Ovary (tissue), 7 donors: ENCODE measurements at regions not wholly inside any gene's neighbourhood (a gene's known extent, or its start where the extent isn't known, plus 50 kb on each side); places are given as distances from the start of the nearest gene placed in this dataset.
"Not testable (repeated sequence)": the region's sequence is repeated elsewhere in the genome, so short reads cannot be mapped to it uniquely, and the experiment has no call there.

ENCODE experiments used
- DNase-seq, 5 donors: peaks; one replicate each; pipeline ENCODE4 v3.0.0-alpha.2; 2019 to 2020
- H3K27ac ChIP-seq, 2 donors: fragments of 200-600 bp; one replicate each; pipeline versions ENCODE4 v1.5.1 to v1.8.0; 2019 to 2022
- H3K27me3 ChIP-seq: fragments of 200-600 bp; one replicate; pipeline ENCODE4 v1.8.0; 2022
- H3K36me3 ChIP-seq: fragments of 200-600 bp; sonication (generic); one replicate; pipeline ENCODE4 v1.5.1; 2019
- H3K4me1 ChIP-seq: one replicate; pipeline ENCODE4 v1.8.1; 2013; ENCODE audit warnings: mild to moderate bottlenecking, moderate library complexity; ENCODE audit not compliant: insufficient read depth
- H3K4me3 ChIP-seq: fragments of 200-600 bp; sonication (generic); one replicate; pipeline ENCODE4 v1.5.1; 2017
- H3K9me3 ChIP-seq, 2 donors: fragments of 200-600 bp in 1 of 2; sonication (generic) in 1 of 2; one replicate each; pipeline versions ENCODE4 v1.5.1 to v1.8.1; 2013 to 2019; ENCODE audit warnings: mild to moderate bottlenecking in 1 of 2, moderate library complexity in 1 of 2
- CTCF ChIP-seq, 3 donors: fragments of 450-650 bp in 2 of 3; fragments of 200-600 bp in 1 of 3; IDR thresholded peaks; one replicate each; pipeline versions ENCODE4 v1.5.1 to v1.8.0; 2016 to 2022; ENCODE audit warnings: antibody characterized with exemption in 3 of 3, mild to moderate bottlenecking in 1 of 3
- EP300 ChIP-seq: sonication (generic); formaldehyde crosslinking; IDR thresholded peaks from one replicate; pipeline ENCODE4 v1.6.1; 2017; ENCODE audit warnings: antibody characterized with exemption
- POLR2A ChIP-seq: fragments of 450-650 bp; IDR thresholded peaks from one replicate; pipeline ENCODE4 v1.6.1; 2017; ENCODE audit warnings: antibody characterized with exemption, mild to moderate bottlenecking, moderate library complexity
- WGBS, 3 donors: extraction: QIAGEN DNeasy Blood & Tissue Kit in 1 of 3; methylation state at CpG; one replicate each; pipeline versions ENCODE4 v1.1.5 to v1.1.7; 2013 to 2017; 5-methylcytosine and 5-hydroxymethylcytosine counted together
- intact Hi-C, 4 donors: fragments of 100-400 bp; cut with DNase I; formaldehyde crosslinking; loops; one replicate each; pipeline versions ENCODE4 v1.11.0 to v1.15.1; 2022 to 2023
- donor health status: DM: no; HTN: no; CAD: no; lungs with moderate emphysema.
- donor health status: DM: no; HTN: no; CAD: no.
- donor health status: Bipolar disorder and iron deficiency.
- donor health status: DM: no; HTN: no; CAD: no.
- donor health status: DM: yes; HTN: yes; CAD: no.

GRCh38 chr2:72078773-72079172 lies 68.9 kb downstream of the CYP26B1 start:
- Histone ChIP-seq H3K9me3 (no peaks in the 10 kb centered on the region), H3K36me3 (no peaks in the 10 kb centered on the region), H3K4me3 (no peak overlapping the region), H3K27ac (no peak overlapping the region), H3K27me3 (no peaks in the 10 kb centered on the region), H3K4me1 (no peaks in the 10 kb centered on the region)
- intact Hi-C loops, result no loop called here
- TF ChIP-seq EP300 (no peak), CTCF (IDR thresholded peaks at IDR 0.05) (no peak), POLR2A (no peak)
- 80 to 86% (median 85%) methylated on average over 6 of the region's 6 CpGs for WGBS, 3 donors
- no peak for DNase-seq

GRCh38 chr2:72077702-72078169 lies 69.9 kb downstream of the CYP26B1 start:
- Histone ChIP-seq H3K36me3 (no peaks in the 10 kb centered on the region), H3K9me3 (no peaks in the 10 kb centered on the region), H3K4me3 (no peak overlapping the region), H3K27me3 (no peaks in the 10 kb centered on the region), H3K4me1 (no peaks in the 10 kb centered on the region), H3K27ac (no peak overlapping the region)
- whole genome bisulfite sequencing, 3 donors, result 90 to 97% (median 91%) methylated on average over 1 of the region's 1 CpG
- TF ChIP-seq POLR2A, result no peak
- no peak for TF ChIP-seq CTCF (IDR thresholded peaks at IDR 0.05)
- no peak for TF ChIP-seq EP300
- intact Hi-C loops, result no loop called here
- no peak for DNase-seq

- H3K36me3 ChIP-seq, intact Hi-C loops: not testable (repeated sequence)
- 82 to 87% (median 84%) methylated on average over 8 of the region's 8 CpGs for WGBS, 3 donors
These were observed 74.3 kb downstream of the CYP26B1 start for GRCh38 chr2:72073373-72073772.

GRCh38 chr2:72064197-72064596 lies 83.5 kb downstream of the CYP26B1 start:
- H3K36me3 ChIP-seq, H3K4me3 ChIP-seq, intact Hi-C loops, H3K27me3 ChIP-seq, H3K27ac ChIP-seq, H3K4me1 ChIP-seq, H3K9me3 ChIP-seq, DNase-seq: not testable (repeated sequence)
- WGBS, 3 donors, result 68 to 70% methylated on average over 13 to 14 of the region's 14 CpGs; no CpG with 5 or more reads in 1 of the 3 donors

More at GRCh38 chr2:72073373-72073772, 74.3 kb downstream of the CYP26B1 start:
- H3K4me3 ChIP-seq, H3K27ac ChIP-seq, H3K4me1 ChIP-seq, H3K27me3 ChIP-seq, DNase-seq, H3K9me3 ChIP-seq: not testable (repeated sequence)

GRCh38 chr2:72062336-72062735 lies 85.3 kb downstream of the CYP26B1 start:
- intact Hi-C loops, result no loop called here
- no peaks in the 10 kb centered on the region for H3K4me1 ChIP-seq
- no peak for DNase-seq
- H3K27me3 ChIP-seq, result no peaks in the 10 kb centered on the region
- 83 to 86% (median 85%) methylated on average over 3 of the region's 3 CpGs for WGBS, 3 donors
- TF ChIP-seq CTCF (IDR thresholded peaks at IDR 0.05) (no peak), POLR2A (no peak), EP300 (no peak)
- H3K27ac ChIP-seq, result no peak overlapping the region
- no peak overlapping the region for H3K4me3 ChIP-seq
- H3K36me3 ChIP-seq, result no peaks in the 10 kb centered on the region
- H3K9me3 ChIP-seq, result no peaks in the 10 kb centered on the region

GRCh38 chr2:72057308-72057707 lies 90.4 kb downstream of the CYP26B1 start:
- no peak overlapping the region for H3K4me3 ChIP-seq
- intact Hi-C loops, result no loop called here
- H3K27ac ChIP-seq, result no peak overlapping the region
- TF ChIP-seq CTCF (IDR thresholded peaks at IDR 0.05) (no peak), POLR2A (no peak), EP300 (no peak)
- H3K36me3 ChIP-seq, result no peaks in the 10 kb centered on the region
- H3K4me1 ChIP-seq, result no peaks in the 10 kb centered on the region
- no peak for DNase-seq
- H3K9me3 ChIP-seq, result no peaks in the 10 kb centered on the region
- H3K27me3 ChIP-seq, result no peaks in the 10 kb centered on the region
- 67 to 93% (median 81%) methylated on average over 1 of the region's 1 CpG for WGBS, 3 donors
